ENCODE measurements at regions not wholly inside any gene's neighbourhood (a gene's known extent, or its start where the extent isn't known, plus 50 kb on each side); places are given as distances from the start of the nearest gene placed in this dataset.

DNA sequence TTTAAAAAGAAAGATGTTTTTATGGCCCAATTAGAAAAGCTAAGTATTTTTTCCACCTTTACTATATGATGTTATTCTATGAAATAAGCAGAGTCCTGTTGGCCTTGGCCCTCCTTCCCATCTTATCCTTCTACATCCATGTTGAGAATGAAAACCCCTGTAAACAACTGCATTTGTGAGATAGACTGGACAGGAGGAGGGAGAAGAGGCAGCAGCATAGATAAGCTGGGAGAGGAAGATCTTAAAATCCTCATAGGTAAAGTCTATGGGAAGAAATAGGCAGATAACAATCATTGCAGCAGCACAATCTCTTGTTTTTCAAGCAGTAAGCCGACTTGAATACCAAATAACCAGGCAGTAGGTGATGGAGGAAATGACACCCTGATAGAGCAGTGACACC lies 207.6 kb upstream of the PARD3B start:
- H3K9ac ChIP-seq (ENCODE audit: low read length) = no peak overlapping the region
- no peaks in the 10 kb centered on the region for H3K36me3 ChIP-seq (ENCODE audit: insufficient read depth, low read length)
- TF ChIP-seq, protein P1, sequence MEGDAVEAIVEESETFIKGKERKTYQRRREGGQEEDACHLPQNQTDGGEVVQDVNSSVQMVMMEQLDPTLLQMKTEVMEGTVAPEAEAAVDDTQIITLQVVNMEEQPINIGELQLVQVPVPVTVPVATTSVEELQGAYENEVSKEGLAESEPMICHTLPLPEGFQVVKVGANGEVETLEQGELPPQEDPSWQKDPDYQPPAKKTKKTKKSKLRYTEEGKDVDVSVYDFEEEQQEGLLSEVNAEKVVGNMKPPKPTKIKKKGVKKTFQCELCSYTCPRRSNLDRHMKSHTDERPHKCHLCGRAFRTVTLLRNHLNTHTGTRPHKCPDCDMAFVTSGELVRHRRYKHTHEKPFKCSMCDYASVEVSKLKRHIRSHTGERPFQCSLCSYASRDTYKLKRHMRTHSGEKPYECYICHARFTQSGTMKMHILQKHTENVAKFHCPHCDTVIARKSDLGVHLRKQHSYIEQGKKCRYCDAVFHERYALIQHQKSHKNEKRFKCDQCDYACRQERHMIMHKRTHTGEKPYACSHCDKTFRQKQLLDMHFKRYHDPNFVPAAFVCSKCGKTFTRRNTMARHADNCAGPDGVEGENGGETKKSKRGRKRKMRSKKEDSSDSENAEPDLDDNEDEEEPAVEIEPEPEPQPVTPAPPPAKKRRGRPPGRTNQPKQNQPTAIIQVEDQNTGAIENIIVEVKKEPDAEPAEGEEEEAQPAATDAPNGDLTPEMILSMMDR (IDR thresholded peaks at IDR 0.05; ENCODE audit: insufficient read depth, low read depth, low read length) = no peak
- TF ChIP-seq EZH2 (IDR thresholded peaks at IDR 0.05; ENCODE audit: insufficient read depth, low read length) = no peak
- Mint-ChIP-seq H3K36me3 (ENCODE audit: low read depth, unreplicated experiment) (no peaks in the 10 kb centered on the region), H3K27me3 (ENCODE audit: low read depth, unreplicated experiment) (no peaks in the 10 kb centered on the region), H3K27ac (ENCODE audit: unreplicated experiment) (no peak overlapping the region), H3K4me3 (ENCODE audit: unreplicated experiment) (no peak overlapping the region), H3K4me1 (ENCODE audit: low read depth, unreplicated experiment) (peaks cover 11% of the 10 kb centered on the region), H3K9me3 (ENCODE audit: unreplicated experiment) (peaks cover 3% of the 10 kb centered on the region)
- H3K4me2 ChIP-seq (ENCODE audit: low read length) = no peak overlapping the region
- H3K79me2 ChIP-seq (ENCODE audit: insufficient read depth, low read length) = no peaks in the 10 kb centered on the region
- no peak overlapping the region for H3K4me3 ChIP-seq (ENCODE audit: insufficient read depth, low read depth, low read length)
- no peaks in the 10 kb centered on the region for H4K20me1 ChIP-seq (ENCODE audit: insufficient read depth, low read length)
- DNase-seq (ENCODE audit: low read depth) (no peak), FAIRE-seq (no peak)
- no peak overlapping the region for H3K27ac ChIP-seq (ENCODE audit: low read depth, low read length)
- no peaks in the 10 kb centered on the region for H3K27me3 ChIP-seq (ENCODE audit: insufficient read depth, low read length)
- no peaks in the 10 kb centered on the region for H3K9me3 ChIP-seq (ENCODE audit: insufficient read depth, low read depth, low read length)
- no peaks in the 10 kb centered on the region for H3K4me1 ChIP-seq (ENCODE audit: insufficient read depth, low read length)
- H2AFZ ChIP-seq (ENCODE audit: low read depth, low read length) = no peak overlapping the region

DNA sequence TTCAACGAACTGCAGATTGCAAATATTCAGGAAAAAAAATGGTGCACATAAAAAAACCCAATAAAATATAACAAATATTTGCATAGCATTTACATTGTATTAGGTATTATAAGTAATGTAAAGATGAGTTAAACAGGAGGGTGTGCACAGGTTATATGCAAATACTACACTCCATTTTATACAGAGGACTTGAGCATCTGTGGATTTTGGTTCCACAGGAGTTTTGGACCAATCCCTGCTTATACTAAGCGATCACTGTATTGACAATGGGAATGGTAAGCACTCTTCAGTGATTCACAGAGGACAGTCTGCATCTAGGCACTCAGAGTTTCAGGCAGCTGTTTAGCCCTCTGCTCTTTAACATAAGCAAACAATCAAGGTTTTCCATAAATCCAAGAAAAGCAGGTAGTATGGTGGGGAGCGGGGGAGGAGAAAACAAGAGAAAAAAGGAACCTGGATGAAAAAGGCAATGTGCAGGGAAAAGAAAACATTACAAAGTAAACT lies 206.0 kb upstream of the PARD3B start:
- H3K27ac Mint-ChIP-seq (ENCODE audit: unreplicated experiment) = no peak overlapping the region
- Histone ChIP-seq H3K4me2 (ENCODE audit: low read length) (peak overlapping the region; percentile 70), H2AFZ (ENCODE audit: low read depth, low read length) (no peak overlapping the region), H3K36me3 (ENCODE audit: insufficient read depth, low read length) (no peaks in the 10 kb centered on the region), H3K27ac (ENCODE audit: low read depth, low read length) (no peak overlapping the region), H3K4me3 (ENCODE audit: insufficient read depth, low read depth, low read length) (no peak overlapping the region), H4K20me1 (ENCODE audit: insufficient read depth, low read length) (no peaks in the 10 kb centered on the region), H3K9ac (ENCODE audit: low read length) (no peak overlapping the region), H3K79me2 (ENCODE audit: insufficient read depth, low read length) (no peaks in the 10 kb centered on the region), H3K9me3 (ENCODE audit: insufficient read depth, low read depth, low read length) (no peaks in the 10 kb centered on the region), H3K4me1 (ENCODE audit: insufficient read depth, low read length) (no peaks in the 10 kb centered on the region), H3K27me3 (ENCODE audit: insufficient read depth, low read length) (no peaks in the 10 kb centered on the region)
- no peaks in the 10 kb centered on the region for H3K36me3 Mint-ChIP-seq (ENCODE audit: low read depth, unreplicated experiment)
- H3K4me3 Mint-ChIP-seq (ENCODE audit: unreplicated experiment) = no peak overlapping the region
- peaks cover 11% of the 10 kb centered on the region for H3K4me1 Mint-ChIP-seq (ENCODE audit: low read depth, unreplicated experiment)
- H3K9me3 Mint-ChIP-seq (ENCODE audit: unreplicated experiment) = peaks cover 3% of the 10 kb centered on the region
- peaks cover 2% of the 10 kb centered on the region for H3K27me3 Mint-ChIP-seq (ENCODE audit: low read depth, unreplicated experiment)
- no peak for FAIRE-seq
- TF ChIP-seq EZH2 (IDR thresholded peaks at IDR 0.05; ENCODE audit: insufficient read depth, low read length) = no peak
- TF ChIP-seq, protein P1 (IDR thresholded peaks at IDR 0.05; ENCODE audit: insufficient read depth, low read depth, low read length) = no peak
- DNase-seq (ENCODE audit: low read depth) = no peak

DNA sequence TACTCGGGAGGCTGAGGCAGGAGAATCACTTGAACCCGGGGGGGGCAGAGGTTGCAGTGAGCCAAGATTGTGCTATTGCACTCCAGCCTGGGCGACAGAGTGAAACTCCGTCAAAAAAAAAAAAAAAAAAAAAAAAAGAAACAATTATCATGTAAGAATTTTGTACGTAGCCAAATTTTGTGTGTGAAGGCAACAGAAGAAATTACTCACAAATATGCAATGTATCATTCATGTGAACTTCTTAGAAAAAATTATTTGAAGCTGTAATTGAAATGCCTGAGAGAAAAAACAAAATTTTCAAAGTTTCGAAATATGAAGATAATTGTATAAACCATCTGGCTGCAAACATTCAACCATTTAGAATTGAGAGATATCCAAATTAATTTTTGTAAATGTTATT lies 204.8 kb upstream of the PARD3B start:
- Mint-ChIP-seq H3K27me3 (ENCODE audit: low read depth, unreplicated experiment) (peaks cover 2% of the 10 kb centered on the region), H3K27ac (ENCODE audit: unreplicated experiment) (no peak overlapping the region), H3K4me1 (ENCODE audit: low read depth, unreplicated experiment) (peaks cover 11% of the 10 kb centered on the region), H3K36me3 (ENCODE audit: low read depth, unreplicated experiment) (peaks cover 1% of the 10 kb centered on the region), H3K9me3 (ENCODE audit: unreplicated experiment) (peaks cover 4% of the 10 kb centered on the region), H3K4me3 (ENCODE audit: unreplicated experiment) (no peak overlapping the region)
- H3K27ac ChIP-seq (ENCODE audit: low read depth, low read length) = no peak overlapping the region
- no peaks in the 10 kb centered on the region for H4K20me1 ChIP-seq (ENCODE audit: insufficient read depth, low read length)
- no peaks in the 10 kb centered on the region for H3K36me3 ChIP-seq (ENCODE audit: insufficient read depth, low read length)
- DNase-seq (ENCODE audit: low read depth) = no peak
- no peaks in the 10 kb centered on the region for H3K9me3 ChIP-seq (ENCODE audit: insufficient read depth, low read depth, low read length)
- no peak overlapping the region for H3K4me3 ChIP-seq (ENCODE audit: insufficient read depth, low read depth, low read length)
- no peaks in the 10 kb centered on the region for H3K79me2 ChIP-seq (ENCODE audit: insufficient read depth, low read length)
- H3K27me3 ChIP-seq (ENCODE audit: insufficient read depth, low read length) = no peaks in the 10 kb centered on the region
- TF ChIP-seq, protein P1 (IDR thresholded peaks at IDR 0.05; ENCODE audit: insufficient read depth, low read depth, low read length) = no peak
- H2AFZ ChIP-seq (ENCODE audit: low read depth, low read length) = no peak overlapping the region
- no peak for FAIRE-seq
- no peaks in the 10 kb centered on the region for H3K4me1 ChIP-seq (ENCODE audit: insufficient read depth, low read length)
- no peak overlapping the region for H3K9ac ChIP-seq (ENCODE audit: low read length)
- no peak overlapping the region for H3K4me2 ChIP-seq (ENCODE audit: low read length)
